ENCODE measurements at regions not wholly inside any gene's neighbourhood (a gene's known extent, or its start where the extent isn't known, plus 50 kb on each side); places are given as distances from the start of the nearest gene placed in this dataset.
"Not testable (repeated sequence)": the region's sequence is repeated elsewhere in the genome, so short reads cannot be mapped to it uniquely, and the experiment has no call there.

DNA sequence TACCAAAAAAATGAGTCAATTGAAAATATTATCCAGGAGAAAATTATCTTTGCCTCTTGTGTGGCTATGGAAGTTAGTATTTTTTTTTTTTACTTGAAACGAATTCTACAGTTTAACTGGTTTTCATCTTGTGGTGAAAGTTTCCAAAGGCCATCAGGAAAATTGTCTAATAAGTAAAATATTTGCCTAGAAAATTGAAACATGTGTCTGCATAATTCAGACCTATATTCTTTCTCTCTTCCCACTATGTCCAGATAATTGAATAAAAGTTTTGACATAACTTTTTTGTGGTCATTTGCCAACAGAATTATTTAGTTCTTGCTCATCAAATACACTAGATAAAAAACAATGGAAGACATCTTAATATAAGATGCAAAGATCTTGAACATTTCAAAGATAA is 321.5 kb upstream of the RPS23 start:
- no peaks in the 10 kb centered on the region for H3K4me1 Mint-ChIP-seq
- ATAC-seq (ENCODE audit: low read depth) = no peak
- no peaks in the 10 kb centered on the region for H3K36me3 Mint-ChIP-seq
- H3K9me3 Mint-ChIP-seq = peaks cover 1% of the 10 kb centered on the region
- POLR2A ChIA-PET = no interaction called here
- no peak overlapping the region for H3K4me3 Mint-ChIP-seq
- no peak overlapping the region for H3K27ac Mint-ChIP-seq
- peaks cover 15% of the 10 kb centered on the region for H3K27me3 Mint-ChIP-seq
- no peak for DNase-seq

DNA sequence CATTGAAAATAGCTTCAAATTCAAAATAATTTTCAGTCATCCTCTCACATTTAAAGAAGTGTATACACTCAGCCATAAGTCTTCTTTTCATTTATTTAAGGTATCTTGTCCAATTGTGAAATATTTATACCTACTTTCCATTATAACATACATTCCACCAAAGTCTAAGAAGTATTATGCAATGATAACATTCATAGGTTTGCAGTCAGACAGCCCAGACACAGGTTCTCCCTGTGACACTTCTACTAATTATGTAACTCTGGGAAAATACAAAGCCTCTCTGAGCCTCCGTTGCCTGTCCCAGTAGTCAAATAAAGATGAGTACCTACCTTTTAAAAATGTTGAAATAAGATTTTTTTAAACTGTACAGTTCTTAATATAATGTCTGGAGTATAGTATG is 320.9 kb upstream of the RPS23 start:
- Mint-ChIP-seq H3K27ac (no peak overlapping the region), H3K4me1 (no peaks in the 10 kb centered on the region), H3K4me3 (no peak overlapping the region), H3K9me3 (peaks cover 1% of the 10 kb centered on the region), H3K36me3 (no peaks in the 10 kb centered on the region), H3K27me3 (peaks cover 15% of the 10 kb centered on the region)
- DNase-seq (no peak), ATAC-seq (ENCODE audit: low read depth) (no peak)
- POLR2A ChIA-PET = no interaction called here

DNA sequence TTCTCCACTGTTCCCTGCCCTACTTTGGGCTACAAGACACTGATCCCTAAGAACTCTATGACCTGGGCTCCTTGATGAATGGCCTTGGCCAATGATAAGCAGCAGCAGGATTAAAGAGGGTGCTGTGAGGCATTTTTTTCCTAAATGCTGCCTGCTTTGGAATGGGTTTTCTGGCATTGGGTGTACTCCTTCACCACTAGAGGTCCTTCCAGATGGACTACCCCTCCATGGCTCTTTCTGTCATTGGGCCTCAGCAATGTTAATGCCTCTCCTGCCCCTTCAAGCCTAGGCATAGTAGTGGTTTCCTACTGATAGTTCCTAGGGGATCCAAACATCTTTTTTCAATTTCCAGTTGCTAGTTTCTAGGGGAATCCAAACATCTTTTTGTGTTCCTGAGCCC is 319.3 kb upstream of the RPS23 start:
- Mint-ChIP-seq H3K27ac (no peak overlapping the region), H3K36me3 (no peaks in the 10 kb centered on the region), H3K4me1 (no peaks in the 10 kb centered on the region), H3K27me3 (peaks cover 18% of the 10 kb centered on the region), H3K4me3 (no peak overlapping the region), H3K9me3 (no peaks in the 10 kb centered on the region)
- no peak for DNase-seq
- no peak for ATAC-seq (ENCODE audit: low read depth)
- POLR2A ChIA-PET = no interaction called here

DNA sequence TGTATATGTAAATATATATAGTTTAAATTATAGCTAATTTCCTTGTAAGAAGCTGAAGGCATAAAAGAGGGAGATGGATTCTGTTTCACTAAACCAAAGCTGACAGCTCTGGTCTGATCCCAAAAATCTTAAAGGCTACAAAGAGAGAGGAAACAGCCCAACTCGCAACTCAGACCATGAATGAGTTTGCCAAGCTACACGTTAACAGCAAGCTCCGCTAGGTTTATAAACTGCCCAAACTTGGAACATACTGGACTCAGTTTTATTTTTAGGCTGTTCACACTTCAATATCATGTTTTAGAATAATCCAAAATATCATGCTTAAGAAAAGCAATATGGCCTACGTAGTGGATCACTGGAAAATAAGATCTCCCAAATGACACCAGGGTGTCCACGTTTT is 318.3 kb upstream of the RPS23 start:
- H3K9me3 Mint-ChIP-seq = peaks cover 2% of the 10 kb centered on the region
- no peaks in the 10 kb centered on the region for H3K36me3 Mint-ChIP-seq
- peaks cover 26% of the 10 kb centered on the region for H3K27me3 Mint-ChIP-seq
- H3K4me3 Mint-ChIP-seq = no peak overlapping the region
- H3K4me1 Mint-ChIP-seq = no peaks in the 10 kb centered on the region
- DNase-seq (no peak), ATAC-seq (ENCODE audit: low read depth) (no peak)
- no peak overlapping the region for H3K27ac Mint-ChIP-seq
- POLR2A ChIA-PET = no interaction called here

DNA sequence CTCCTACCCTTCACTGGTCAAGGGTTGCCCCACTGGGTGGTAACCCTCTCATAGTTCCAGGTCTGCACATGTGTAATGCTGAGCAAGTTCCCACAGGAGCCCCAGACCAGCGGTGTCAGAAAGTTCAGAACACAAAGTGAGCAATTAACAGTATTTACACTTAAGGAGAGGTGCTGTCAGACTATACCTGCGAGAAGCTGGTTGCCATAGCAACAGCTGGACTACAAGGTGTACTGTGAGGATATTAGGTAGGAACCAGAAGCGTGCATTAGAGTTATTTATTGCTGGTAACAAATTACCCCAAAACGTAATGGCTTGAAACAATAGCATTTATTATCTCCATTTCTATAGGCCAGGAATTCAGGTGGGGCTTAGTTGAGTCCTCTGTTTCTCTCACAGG is 317.0 kb upstream of the RPS23 start:
- Mint-ChIP-seq H3K27ac (no peak overlapping the region), H3K4me1 (no peaks in the 10 kb centered on the region), H3K27me3 (peaks cover 30% of the 10 kb centered on the region), H3K9me3 (peaks cover 3% of the 10 kb centered on the region), H3K36me3 (no peaks in the 10 kb centered on the region), H3K4me3 (no peak overlapping the region)
- no peak for ATAC-seq (ENCODE audit: low read depth)
- no peak for DNase-seq
- POLR2A ChIA-PET = no interaction called here

DNA sequence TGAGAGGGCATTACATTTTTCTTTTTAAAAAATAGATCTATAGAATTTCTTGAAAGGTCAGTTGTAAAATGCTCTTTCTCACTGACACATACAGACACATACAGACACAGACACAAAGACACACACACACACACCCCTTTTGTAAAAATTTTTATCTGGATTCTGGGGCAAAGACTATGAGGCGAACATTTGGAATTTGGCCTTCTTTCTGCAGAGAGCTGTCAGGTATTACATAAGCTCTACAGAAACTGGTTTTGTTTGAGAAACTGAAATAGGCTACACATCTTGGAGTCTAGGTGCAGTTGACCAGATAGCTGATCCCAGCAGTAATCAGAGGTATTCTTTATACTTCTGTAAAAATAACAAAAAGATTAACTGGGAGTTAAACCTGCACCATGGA is 315.9 kb upstream of the RPS23 start:
- peaks cover 26% of the 10 kb centered on the region for H3K27me3 Mint-ChIP-seq
- H3K9me3 Mint-ChIP-seq = peaks cover 3% of the 10 kb centered on the region
- no peaks in the 10 kb centered on the region for H3K36me3 Mint-ChIP-seq
- H3K4me1 Mint-ChIP-seq = no peaks in the 10 kb centered on the region
- no peak overlapping the region for H3K4me3 Mint-ChIP-seq
- no peak for ATAC-seq (ENCODE audit: low read depth)
- no peak overlapping the region for H3K27ac Mint-ChIP-seq
- POLR2A ChIA-PET = no interaction called here
- no peak for DNase-seq

DNA sequence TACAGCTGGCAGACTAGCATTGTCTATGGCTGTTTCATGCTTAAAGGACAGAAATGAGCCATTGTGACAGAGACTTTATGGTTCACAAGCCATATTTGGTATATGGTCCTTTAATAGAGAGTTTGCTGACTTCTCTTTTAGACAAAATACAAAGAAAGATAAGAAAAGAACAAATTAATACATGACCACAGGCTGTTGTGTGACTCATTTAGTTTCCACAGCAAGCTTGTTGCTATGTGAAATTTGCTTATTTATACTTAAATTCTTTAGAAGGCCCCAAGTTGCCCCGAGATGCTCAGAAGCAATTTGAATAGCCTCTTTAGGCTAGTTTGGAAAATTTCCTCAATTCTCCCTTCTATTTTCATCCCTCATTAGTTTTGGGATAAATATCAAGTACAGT is 315.3 kb upstream of the RPS23 start:
- DNase-seq (no peak), ATAC-seq (ENCODE audit: low read depth) (no peak)
- H3K27ac Mint-ChIP-seq = no peak overlapping the region
- POLR2A ChIA-PET = no interaction called here
- H3K9me3 Mint-ChIP-seq = peaks cover 3% of the 10 kb centered on the region
- no peaks in the 10 kb centered on the region for H3K4me1 Mint-ChIP-seq
- no peaks in the 10 kb centered on the region for H3K36me3 Mint-ChIP-seq
- peaks cover 23% of the 10 kb centered on the region for H3K27me3 Mint-ChIP-seq
- no peak overlapping the region for H3K4me3 Mint-ChIP-seq

DNA sequence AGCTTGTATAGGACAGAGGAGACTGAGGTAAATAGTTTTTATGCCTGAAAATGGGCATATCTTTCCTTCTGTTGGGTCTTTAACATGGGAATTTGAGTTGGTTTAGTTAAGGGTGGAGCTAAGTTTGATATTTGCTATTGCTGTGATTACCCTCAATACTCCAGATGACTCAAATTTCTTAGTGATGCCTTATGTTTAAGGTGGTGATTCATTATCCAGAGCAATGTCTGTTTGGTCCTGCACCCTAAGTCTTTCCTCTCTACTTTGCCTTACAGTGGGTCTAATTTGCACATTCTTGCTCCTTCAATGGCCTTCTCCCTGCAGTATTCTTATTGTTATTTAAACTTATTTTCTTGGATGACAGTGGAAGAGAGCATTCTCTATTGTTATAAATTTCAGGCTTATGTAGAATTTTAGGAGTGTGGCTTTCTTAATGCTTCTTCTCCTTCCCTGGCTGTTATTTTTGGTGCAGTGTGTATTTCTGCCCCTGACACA is 312.9 kb upstream of the RPS23 start:
- no peak overlapping the region for H3K4me3 Mint-ChIP-seq
- peaks cover 3% of the 10 kb centered on the region for H3K9me3 Mint-ChIP-seq
- ATAC-seq (ENCODE audit: low read depth) (no peak), DNase-seq (no peak)
- H3K27ac Mint-ChIP-seq = no peak overlapping the region
- H3K36me3 Mint-ChIP-seq = no peaks in the 10 kb centered on the region
- H3K4me1 Mint-ChIP-seq = no peaks in the 10 kb centered on the region
- POLR2A ChIA-PET = no interaction called here
- peaks cover 23% of the 10 kb centered on the region for H3K27me3 Mint-ChIP-seq

DNA sequence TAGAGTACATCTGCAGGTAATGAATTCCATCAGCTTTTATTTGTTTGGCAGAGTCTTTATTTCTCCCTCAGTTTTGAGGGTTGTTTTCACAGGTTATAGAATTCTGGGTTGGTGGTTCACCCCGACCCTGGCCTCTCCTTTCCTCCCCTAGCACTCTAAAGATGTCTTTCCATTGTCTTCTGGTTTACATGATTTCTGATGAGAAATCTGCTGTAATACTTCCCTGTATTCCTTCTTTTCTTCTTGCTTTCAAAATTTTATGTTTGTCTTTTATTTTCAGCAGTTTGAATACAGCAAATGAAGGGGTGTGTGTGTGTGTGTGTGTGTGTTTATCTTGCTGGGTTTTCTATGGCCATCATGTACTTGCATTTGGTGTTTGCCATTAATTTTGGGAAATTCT is 312.0 kb upstream of the RPS23 start:
- Mint-ChIP-seq H3K36me3 (no peaks in the 10 kb centered on the region), H3K9me3 (peaks cover 3% of the 10 kb centered on the region), H3K27me3 (peaks cover 20% of the 10 kb centered on the region), H3K4me1 (no peaks in the 10 kb centered on the region), H3K27ac (no peak overlapping the region), H3K4me3 (no peak overlapping the region)
- DNase-seq (no peak), ATAC-seq (ENCODE audit: low read depth) (no peak)
- POLR2A ChIA-PET = no interaction called here

DNA sequence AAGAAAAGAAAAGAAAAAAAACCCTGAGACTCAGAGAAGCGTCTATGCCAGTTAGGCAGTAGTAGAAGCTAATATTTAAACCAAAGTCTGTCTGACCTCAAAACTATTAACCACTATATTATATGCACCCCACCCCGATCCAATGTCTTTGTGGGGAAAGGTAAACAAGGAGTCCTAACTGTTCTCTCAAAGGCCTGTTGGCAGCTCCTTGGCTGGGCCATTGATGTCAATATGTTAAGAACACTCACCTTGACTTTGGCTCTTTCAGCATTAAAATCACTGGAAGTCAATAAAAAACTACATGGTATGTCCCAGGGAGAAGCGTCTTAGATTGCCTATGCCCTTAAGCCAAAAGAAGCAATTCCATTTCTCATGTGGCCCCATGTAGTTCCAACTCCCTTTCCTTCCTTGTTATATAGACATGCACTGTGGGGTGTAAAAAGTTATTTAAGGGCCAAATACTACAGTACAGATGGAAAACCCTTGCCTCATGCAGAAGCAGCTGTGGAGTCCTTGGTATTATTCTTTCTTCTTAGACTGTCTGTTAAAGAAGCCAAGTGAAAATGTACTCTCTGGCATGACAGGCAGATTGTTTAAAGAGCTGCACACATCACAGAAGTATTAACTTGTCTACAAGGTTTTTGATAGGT is 308.6 kb upstream of the RPS23 start:
- POLR2A ChIA-PET = interaction anchor here (0.7 kb wide), 1 partner anchor 326 kb away, joined by 4 read pairs; no protein-coding TSS in a partner anchor
- H3K4me1 Mint-ChIP-seq = no peaks in the 10 kb centered on the region
- ATAC-seq (ENCODE audit: low read depth) = no peak

DNA sequence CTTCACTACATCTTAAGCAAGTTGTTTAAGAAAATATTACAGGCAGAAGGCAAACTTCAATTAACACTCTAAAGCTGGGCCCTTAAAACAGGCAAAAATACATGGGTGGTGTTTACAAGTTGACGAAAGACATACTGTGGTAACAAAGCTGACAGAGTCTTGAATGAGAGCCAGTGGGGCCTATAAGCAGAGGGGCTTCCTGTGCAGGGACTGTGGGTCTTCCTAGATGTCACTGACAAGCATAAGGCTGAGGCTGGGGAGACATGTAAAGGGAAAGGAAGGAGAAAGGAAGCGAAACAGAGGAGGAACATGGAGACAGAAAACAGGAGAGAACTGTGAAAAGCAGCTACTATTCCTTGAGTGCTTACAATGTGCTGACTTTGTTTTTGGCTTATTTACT is 308.0 kb upstream of the RPS23 start:
- Mint-ChIP-seq H3K4me3 (no peak overlapping the region), H3K27ac (no peak overlapping the region), H3K4me1 (no peaks in the 10 kb centered on the region), H3K36me3 (no peaks in the 10 kb centered on the region), H3K27me3 (peaks cover 7% of the 10 kb centered on the region), H3K9me3 (peaks cover 12% of the 10 kb centered on the region)
- ATAC-seq (ENCODE audit: low read depth) (no peak), DNase-seq (no peak)
- POLR2A ChIA-PET = interaction anchor here (0.7 kb wide), 1 partner anchor 326 kb away, joined by 4 read pairs; no protein-coding TSS in a partner anchor

More for the DNA sequence above, 308.6 kb upstream of the RPS23 start:
- Mint-ChIP-seq H3K9me3 (peaks cover 12% of the 10 kb centered on the region), H3K36me3 (no peaks in the 10 kb centered on the region), H3K27ac (no peak overlapping the region), H3K4me3 (no peak overlapping the region), H3K27me3 (peaks cover 11% of the 10 kb centered on the region)
- no peak for DNase-seq

DNA sequence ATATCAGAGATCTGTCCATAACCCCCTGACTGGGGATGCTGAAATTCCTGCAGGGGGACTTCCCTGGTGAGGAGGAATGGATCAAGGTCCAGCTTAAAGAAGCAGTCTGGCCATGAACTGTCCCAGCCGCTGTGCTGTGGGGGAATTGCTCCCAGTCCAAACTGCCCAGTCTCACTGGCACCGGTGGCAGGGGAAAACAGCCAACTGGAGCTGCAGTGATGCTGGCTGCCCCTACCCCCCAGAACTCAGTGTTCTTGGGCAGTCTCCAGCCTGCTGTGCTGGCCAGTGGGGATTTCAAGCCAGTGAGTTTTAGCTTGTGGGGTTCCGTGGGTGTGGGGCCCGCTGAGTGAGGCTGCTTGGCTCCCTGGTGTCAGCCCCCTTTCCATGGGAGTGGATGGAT is 306.5 kb upstream of the RPS23 start:
- no peaks in the 10 kb centered on the region for H3K36me3 Mint-ChIP-seq
- H3K4me1 Mint-ChIP-seq = no peaks in the 10 kb centered on the region
- no peak for DNase-seq
- no peak for ATAC-seq (ENCODE audit: low read depth)
- no peak overlapping the region for H3K4me3 Mint-ChIP-seq
- H3K27ac Mint-ChIP-seq = no peak overlapping the region
- POLR2A ChIA-PET = no interaction called here
- peaks cover 11% of the 10 kb centered on the region for H3K9me3 Mint-ChIP-seq
- H3K27me3 Mint-ChIP-seq = peaks cover 7% of the 10 kb centered on the region

DNA sequence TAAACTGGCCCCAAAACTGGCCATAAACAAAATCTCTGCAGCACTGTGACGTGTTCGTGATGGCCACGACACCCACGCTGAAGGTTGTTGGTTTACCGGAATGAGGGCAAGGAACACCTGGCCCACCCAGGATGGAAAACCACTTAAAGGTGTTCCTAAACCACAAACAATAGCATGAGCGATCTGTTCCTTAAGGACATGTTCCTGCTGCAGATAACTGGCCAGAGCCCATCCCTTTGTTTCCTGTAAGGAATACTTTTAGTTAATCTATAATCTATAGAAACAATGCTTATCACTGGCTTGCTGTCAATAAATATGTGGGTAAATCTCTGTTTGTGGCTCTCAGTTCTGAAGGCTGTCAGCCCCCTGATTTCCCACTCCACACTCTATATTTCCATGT is 305.2 kb upstream of the RPS23 start:
- ATAC-seq (ENCODE audit: low read depth); H3K27ac Mint-ChIP-seq; H3K4me3 Mint-ChIP-seq; H3K36me3 Mint-ChIP-seq; DNase-seq; POLR2A ChIA-PET; H3K4me1 Mint-ChIP-seq; H3K27me3 Mint-ChIP-seq: not testable (repeated sequence)
- H3K9me3 Mint-ChIP-seq = peaks cover 13% of the 10 kb centered on the region

DNA sequence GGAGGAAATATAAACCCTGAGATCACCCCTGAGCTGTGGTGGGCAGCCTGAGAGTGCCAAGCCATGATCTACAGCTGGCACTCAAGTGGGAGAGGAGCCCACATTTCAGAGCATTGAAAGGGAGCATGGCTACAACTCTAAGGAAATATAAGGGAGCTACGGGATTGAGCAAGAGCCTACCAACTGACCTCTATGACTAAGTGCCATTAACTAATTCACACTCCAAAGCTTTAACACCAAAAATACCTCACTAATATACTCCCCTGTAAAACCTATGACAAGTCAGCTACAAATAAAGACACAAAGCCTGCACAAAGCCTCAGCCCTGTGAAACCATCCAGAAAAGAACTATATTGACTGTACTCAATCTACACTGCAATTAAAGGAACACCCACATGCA is 286.8 kb upstream of the RPS23 start:
- POLR2A ChIA-PET = interaction anchor here (0.5 kb wide), 1 partner anchor 450 kb away, joined by 3 read pairs; no protein-coding TSS in a partner anchor
- H3K4me1 Mint-ChIP-seq = no peaks in the 10 kb centered on the region
- H3K9me3 Mint-ChIP-seq = peaks cover 4% of the 10 kb centered on the region
- DNase-seq (no peak), ATAC-seq (ENCODE audit: low read depth) (no peak)
- no peaks in the 10 kb centered on the region for H3K36me3 Mint-ChIP-seq
- no peak overlapping the region for H3K4me3 Mint-ChIP-seq
- peaks cover 15% of the 10 kb centered on the region for H3K27me3 Mint-ChIP-seq
- no peak overlapping the region for H3K27ac Mint-ChIP-seq

DNA sequence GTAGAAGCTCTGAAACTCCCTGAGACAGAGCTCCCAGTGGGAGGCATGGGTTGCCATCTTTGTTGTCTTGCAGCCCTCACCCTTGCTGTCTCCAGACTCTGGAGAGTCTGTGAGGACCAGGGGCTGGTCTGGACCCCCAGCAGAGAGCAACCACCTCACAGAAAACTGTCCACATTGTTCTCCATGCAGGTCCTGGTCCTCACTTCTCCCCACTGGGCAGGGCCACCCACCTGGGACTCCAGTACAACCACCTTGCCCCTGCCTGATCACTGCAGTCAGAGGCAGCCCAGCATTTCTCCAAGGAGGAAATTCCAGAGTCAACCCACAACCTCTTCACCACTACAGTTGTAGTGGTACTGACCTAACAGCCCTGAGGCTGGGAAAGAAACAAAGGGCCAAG is 285.6 kb upstream of the RPS23 start:
- ATAC-seq (ENCODE audit: low read depth) = no peak
- Mint-ChIP-seq H3K27me3 (peaks cover 15% of the 10 kb centered on the region), H3K4me1 (no peaks in the 10 kb centered on the region), H3K9me3 (peaks cover 4% of the 10 kb centered on the region), H3K4me3 (no peak overlapping the region), H3K36me3 (no peaks in the 10 kb centered on the region), H3K27ac (no peak overlapping the region)
- DNase-seq = no peak
- POLR2A ChIA-PET = no interaction called here
